IMR-90 (cell line): ENCODE measurements at regions not wholly inside any gene's neighbourhood (a gene's known extent, or its start where the extent isn't known, plus 50 kb on each side); places are given as distances from the start of the nearest gene placed in this dataset.

Experiments used
- ATAC-seq: fragments of 200-7000 bp; cut with Tn5 transposase; 2 replicates; pipeline ENCODE4 v1.9.1; 2020; ENCODE audit warnings: low read depth, mild to moderate bottlenecking, moderate library complexity
- BruUV-seq: library from RNA; stranded (reverse); fragments of 400-500 nt; replicated peaks from 2 replicates; lab custom pipeline; 2021; lab: Mats Ljungman, UMichigan
- CTCF ChIA-PET: fragments of 300-600 bp; formaldehyde crosslinking; extraction: SDS; loops from one replicate; lab custom pipeline; 2021; ENCODE audit warnings: antibody characterized with exemption; lab: Yijun Ruan, JAX
- POLR2A ChIA-PET: fragments of 300-600 bp; sonication (Branson Sonifier 250); formaldehyde crosslinking; loops from one replicate; lab custom pipeline; 2022; ENCODE audit warnings: antibody characterized with exemption; ENCODE audit not compliant: unreplicated experiment; lab: Charles Lee
- DNase-seq: peaks from one replicate; pipeline ENCODE4 v3.0.0; 2013
- H2AFZ ChIP-seq: replicated peaks from 2 replicates; pipeline ENCODE3; 2013; ENCODE audit warnings: low read length, mild to moderate bottlenecking; ENCODE audit not compliant: poor library complexity
- H2AK5ac ChIP-seq: 2 replicates; pipeline ENCODE4 v1.6.1; 2013; ENCODE audit warnings: low read depth, low read length, inconsistent platforms
- H2AK9ac ChIP-seq: replicated peaks from 2 replicates; pipeline ENCODE3; 2013; ENCODE audit warnings: mild to moderate bottlenecking, low read depth, low read length, moderate library complexity; ENCODE audit not compliant: poor library complexity
- H2BK120ac ChIP-seq: 2 replicates; pipeline ENCODE4 v1.6.1; 2013; ENCODE audit warnings: low read depth, low read length, inconsistent platforms
- H2BK15ac ChIP-seq: 3 replicates; pipeline ENCODE4 v1.6.1; 2013; ENCODE audit warnings: low read depth, low read length, inconsistent platforms
- H2BK20ac ChIP-seq: 2 replicates; pipeline ENCODE4 v1.6.1; 2013; ENCODE audit warnings: low read depth, mild to moderate bottlenecking, inconsistent platforms, low read length, moderate library complexity
- H2BK5ac ChIP-seq: 2 replicates; pipeline ENCODE4 v1.6.1; 2013; ENCODE audit warnings: mild to moderate bottlenecking, low read depth, low read length, inconsistent platforms; ENCODE audit not compliant: poor library complexity, severe bottlenecking
- H3K14ac ChIP-seq: replicated peaks from 2 replicates; pipeline ENCODE4 v1.6.1; 2013; ENCODE audit warnings: low read depth, low read length, inconsistent platforms
- H3K18ac ChIP-seq: 2 replicates; pipeline ENCODE4 v1.6.1; 2013; ENCODE audit warnings: low read depth, low read length, control low read depth
- H3K23ac ChIP-seq: 2 replicates; pipeline ENCODE4 v1.6.1; 2013; ENCODE audit warnings: low read depth, low read length, inconsistent platforms
- H3K27ac ChIP-seq: 2 replicates; pipeline ENCODE4 v1.5.1; 2013; ENCODE audit warnings: mild to moderate bottlenecking, control low read depth, low read length; ENCODE audit not compliant: insufficient read depth
- H3K27me3 ChIP-seq: 2 replicates; pipeline ENCODE4 v1.6.1; 2013; ENCODE audit warnings: low read length; ENCODE audit not compliant: control insufficient read depth, insufficient read depth
- H3K36me3 ChIP-seq: 2 replicates; pipeline ENCODE4 v1.6.1; 2013; ENCODE audit warnings: low read length, mixed read lengths; ENCODE audit not compliant: control insufficient read depth, insufficient read depth
- H3K4ac ChIP-seq: 2 replicates; pipeline ENCODE4 v1.6.1; 2013; ENCODE audit warnings: low read depth, low read length, inconsistent platforms
- H3K4me1 ChIP-seq: 2 replicates; pipeline ENCODE4 v1.6.1; 2013; ENCODE audit warnings: low read length, mixed read lengths; ENCODE audit not compliant: control insufficient read depth, insufficient read depth
- H3K4me2 ChIP-seq: 2 replicates; pipeline ENCODE4 v1.6.1; 2013; ENCODE audit warnings: low read depth, mild to moderate bottlenecking, control low read depth, low read length, moderate library complexity
- H3K4me3 ChIP-seq: 2 replicates; pipeline ENCODE4 v1.5.1; 2013; ENCODE audit warnings: low read depth, mild to moderate bottlenecking, control low read depth, low read length, moderate library complexity; ENCODE audit not compliant: insufficient read depth
- H3K56ac ChIP-seq: 2 replicates; pipeline ENCODE4 v1.6.1; 2013; ENCODE audit warnings: low read length, inconsistent platforms; ENCODE audit not compliant: insufficient read depth; ENCODE audit errors: extremely low read depth
- H3K79me1 ChIP-seq, 2 experiments: 2 replicates each; pipeline ENCODE4 v1.6.1; 2013; ENCODE audit warnings: low read length in 2 of 2, inconsistent platforms in 1 of 2, low read depth in 1 of 2
- H3K9ac ChIP-seq: 2 replicates; pipeline ENCODE4 v1.6.1; 2013; ENCODE audit warnings: low read depth, low read length, control low read depth
- H3K9me1 ChIP-seq: 2 replicates; pipeline ENCODE4 v1.6.1; 2013; ENCODE audit warnings: low read length, inconsistent platforms; ENCODE audit not compliant: insufficient read depth
- H3K9me3 ChIP-seq: 2 replicates; pipeline ENCODE4 v1.6.1; 2013; ENCODE audit warnings: low read length; ENCODE audit not compliant: control insufficient read depth, insufficient read depth
- H4K20me1 ChIP-seq: 2 replicates; pipeline ENCODE4 v1.6.1; 2013; ENCODE audit warnings: low read length, inconsistent platforms; ENCODE audit not compliant: insufficient read depth
- H4K5ac ChIP-seq: 2 replicates; pipeline ENCODE4 v1.6.1; 2013; ENCODE audit warnings: mild to moderate bottlenecking, low read depth, low read length, control low read depth
- H4K8ac ChIP-seq, 2 experiments: 2 replicates each; pipeline ENCODE4 v1.6.1; 2013; ENCODE audit warnings: low read depth in 2 of 2, low read length in 2 of 2, control low read depth in 1 of 2, inconsistent platforms in 1 of 2
- H4K91ac ChIP-seq: 2 replicates; pipeline ENCODE4 v1.6.1; 2013; ENCODE audit warnings: low read depth, low read length, inconsistent platforms; ENCODE audit not compliant: insufficient read depth
- BHLHE40 ChIP-seq: fragments of 150-350 bp; IDR thresholded peaks from 2 replicates; pipeline ENCODE4 v1.6.1; 2016; ENCODE audit warnings: mild to moderate bottlenecking, low read depth, low read length
- MXI1 ChIP-seq: IDR thresholded peaks from 2 replicates; pipeline ENCODE4 v1.6.1; 2012; ENCODE audit warnings: low read depth, mild to moderate bottlenecking, low read length, moderate library complexity, borderline replicate concordance
- POLR2A ChIP-seq: IDR thresholded peaks from 2 replicates; pipeline ENCODE4 v1.6.1; 2012; ENCODE audit warnings: mild to moderate bottlenecking, low read depth, low read length
- RCOR1 ChIP-seq: IDR thresholded peaks from 2 replicates; pipeline ENCODE4 v1.6.1; 2012; ENCODE audit warnings: mild to moderate bottlenecking, low read length, improper control_type of control experiment; ENCODE audit not compliant: insufficient replicate concordance
- WGBS, 2 experiments: methylation state at CpG; one replicate each; pipeline versions ENCODE4 v1.1.5 to v1.1.7; 2013; ENCODE audit warnings: missing lambda C conversion rate in 2 of 2; ENCODE audit not compliant: insufficient read length in 1 of 2; ENCODE audit errors: extremely low coverage in 2 of 2; 5-methylcytosine and 5-hydroxymethylcytosine counted together
- dilution Hi-C: fragments of 300-500 bp; cut with HindIII; formaldehyde crosslinking; loops from one replicate; pipeline ENCODE4 v1.14.3; 2018; ENCODE audit warnings: low sequenced_read_pairs; ENCODE audit not compliant: unreplicated experiment
- in situ Hi-C: fragments of 300-500 bp; cut with MboI; formaldehyde crosslinking; loops from 3 replicates; pipeline ENCODE4 v1.14.3; 2019; ENCODE audit warnings: low sequenced_read_pairs, inconsistent platforms, mixed read lengths
- intact Hi-C: fragments of 100-400 bp; cut with micrococcal nuclease; formaldehyde crosslinking; loops from 2 replicates; pipeline ENCODE4 v1.10.0; 2022

DNA sequence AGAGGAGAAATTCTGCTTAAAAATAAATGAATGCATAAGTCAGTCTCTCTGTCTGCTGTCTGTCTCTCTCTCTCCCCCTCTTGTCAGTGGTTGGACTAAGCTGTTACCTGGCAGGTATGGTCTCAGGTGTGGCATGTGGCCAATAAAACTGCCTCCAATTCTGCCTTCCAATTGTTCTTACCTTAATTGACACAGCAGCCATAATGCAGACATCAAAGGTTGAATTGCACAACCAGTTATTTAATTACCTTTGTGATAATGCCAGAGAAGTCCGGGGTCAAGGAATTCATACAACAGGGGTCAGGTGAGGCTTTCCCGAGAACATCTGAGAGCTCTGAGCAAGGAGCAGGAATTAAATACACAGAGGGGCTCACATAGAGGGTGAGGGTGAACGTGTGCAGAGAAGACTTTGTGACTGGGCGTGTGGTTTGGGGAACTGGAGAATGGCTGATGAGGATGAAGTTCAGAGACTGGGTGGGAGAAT lies 78.8 kb upstream of the CDYL2 start:
- no peak overlapping the region for H2BK20ac ChIP-seq
- no peak overlapping the region for H3K56ac ChIP-seq
- no peaks in the 10 kb centered on the region; the same call in 1 of the 2 replicates for H3K27me3 ChIP-seq
- H4K20me1 ChIP-seq: no peaks in the 10 kb centered on the region
- dilution Hi-C loops: no loop called here
- ATAC-seq (no peak), DNase-seq (no peak)
- no peak overlapping the region for H2BK5ac ChIP-seq
- H3K14ac ChIP-seq: no peak overlapping the region
- H3K4ac ChIP-seq: no peak overlapping the region
- H3K4me2 ChIP-seq: no peak overlapping the region
- H3K79me1 ChIP-seq: no peaks in the 10 kb centered on the region
- H2BK120ac ChIP-seq: no peak overlapping the region
- H4K91ac ChIP-seq: no peak overlapping the region
- TF ChIP-seq BHLHE40: no peak
- TF ChIP-seq MXI1: no peak
- no peak for TF ChIP-seq POLR2A
- no peak for TF ChIP-seq RCOR1
- no peak overlapping the region for H3K27ac ChIP-seq
- in situ Hi-C loops: no loop called here
- H3K4me1 ChIP-seq: no peaks in the 10 kb centered on the region
- no peak overlapping the region for H3K4me3 ChIP-seq
- no peaks in the 10 kb centered on the region for H3K36me3 ChIP-seq
- H3K9me1 ChIP-seq: no peaks in the 10 kb centered on the region
- intact Hi-C loops: no loop called here
- H3K18ac ChIP-seq: no peak overlapping the region
- H2AK5ac ChIP-seq: no peak overlapping the region
- CTCF ChIA-PET: interaction anchor here (1.5 kb wide), 1 partner anchor 8 kb away, joined by 4 read pairs; no protein-coding TSS in a partner anchor
- no peaks in the 10 kb centered on the region for H3K9me3 ChIP-seq
- no peak overlapping the region for H2AFZ ChIP-seq
- H2BK15ac ChIP-seq: no peak overlapping the region
- 40% methylated on average over 3 of the region's 4 CpGs; no CpG with 5 or more reads in 1 of the 2 experiments for WGBS, 2 experiments
- POLR2A ChIA-PET: no interaction called here
- H2AK9ac ChIP-seq: no peak overlapping the region
- H4K8ac ChIP-seq: no peak overlapping the region
- H4K5ac ChIP-seq: no peak overlapping the region
- no peak overlapping the region for H3K9ac ChIP-seq
- no peak overlapping the region for H3K23ac ChIP-seq
- BruUV-seq: no TSS peak
